A549 (cell line): ENCODE measurements at regions not wholly inside any gene's neighbourhood (a gene's known extent, or its start where the extent isn't known, plus 50 kb on each side); places are given as distances from the start of the nearest gene placed in this dataset.

Experiments
- ATAC-seq, 2 experiments: fragments of 200-7000 bp in 1 of 2; fragments of >200 bp in 1 of 2; cut with Nextera tagmentation in 1 of 2; cut with Tn5 transposase in 1 of 2; 3 replicates each; pipeline versions ENCODE4 v1.8.0 to v1.9.1; 2018 to 2020; ENCODE audit warnings: mild to moderate bottlenecking in 1 of 2, moderate library complexity in 1 of 2
- CTCF ChIA-PET: fragments of 300-600 bp; sonication (Branson Sonifier 250); formaldehyde crosslinking; extraction: SDS; loops from one replicate; lab custom pipeline; 2021; ENCODE audit warnings: antibody characterized with exemption, inconsistent platforms; lab: Yijun Ruan, JAX
- POLR2A ChIA-PET: fragments of 350-600 bp; formaldehyde crosslinking; extraction: SDS; loops from one replicate; lab custom pipeline; 2021; ENCODE audit warnings: antibody characterized with exemption, inconsistent platforms; lab: Yijun Ruan, JAX
- DNase-seq, 2 experiments: peaks; one replicate each; pipeline versions ENCODE4 v3.0.0 to v3.0.0-alpha.2; 2011 to 2016; ENCODE audit warnings: low read depth in 1 of 2, low spot score in 1 of 2
- FAIRE-seq: peaks from 2 replicates; lab custom pipeline; 2011; peaks lifted over from hg19 to GRCh38; lab: Jason Lieb, UNC
- H3K27ac ChIP-seq, 2 experiments: fragments of >200 bp; sonication (Bioruptor Twin); formaldehyde crosslinking; 3 replicates each; pipeline ENCODE4 v1.5.1; 2016 to 2017
- H3K4me1 ChIP-seq: fragments of >200 bp; sonication (Bioruptor Twin); formaldehyde crosslinking; 3 replicates; pipeline ENCODE4 v1.6.1; 2016
- H3K4me2 ChIP-seq: fragments of >200 bp; sonication (Bioruptor Twin); formaldehyde crosslinking; 3 replicates; pipeline ENCODE4 v1.6.1; 2016
- H3K4me3 ChIP-seq: fragments of >200 bp; sonication (Bioruptor Twin); formaldehyde crosslinking; 3 replicates; pipeline ENCODE4 v1.5.1; 2016
- H3K9me3 ChIP-seq: fragments of >200 bp; sonication (Bioruptor Twin); formaldehyde crosslinking; 3 replicates; pipeline ENCODE4 v1.6.1; 2016
- BHLHE40 ChIP-seq: IDR thresholded peaks from 2 replicates; pipeline ENCODE4 v1.6.1; 2012; ENCODE audit warnings: low read depth, low read length, inconsistent platforms
- CBX8 ChIP-seq: fragments of 200-600 bp; sonication (generic); IDR thresholded peaks from 2 replicates; pipeline ENCODE4 v1.6.1; 2016
- CHD4 ChIP-seq: fragments of 200-600 bp; sonication (generic); IDR thresholded peaks from 2 replicates; pipeline ENCODE4 v1.6.1; 2016; ENCODE audit warnings: antibody characterized with exemption, mild to moderate bottlenecking, borderline replicate concordance
- EHF ChIP-seq: fragments of 250-450 bp; sonication (Bioruptor Pico); IDR thresholded peaks from 2 replicates; pipeline ENCODE4 v1.5.0; 2020; ENCODE audit warnings: mild to moderate bottlenecking
- EHMT2 ChIP-seq: fragments of 200-600 bp; sonication (generic); IDR thresholded peaks from 2 replicates; pipeline ENCODE4 v1.6.1; 2016; ENCODE audit warnings: antibody characterized with exemption, low read depth, mild to moderate bottlenecking, moderate library complexity
- EP300 ChIP-seq, 2 experiments: fragments of >200 bp; sonication (Bioruptor Twin); formaldehyde crosslinking; IDR thresholded peaks; 2 replicates in 1 of 2; 3 replicates in 1 of 2; pipeline ENCODE4 v1.6.1; 2016 to 2017
- FOSB ChIP-seq: fragments of 250-450 bp; sonication (Bioruptor Pico); IDR thresholded peaks from 2 replicates; pipeline ENCODE4 v1.5.0; 2020; ENCODE audit warnings: mild to moderate bottlenecking, moderate library complexity
- FOSL2 ChIP-seq, 2 experiments: fragments of 450-650 bp in 1 of 2; fragments of >200 bp in 1 of 2; sonication (Bioruptor Twin) in 1 of 2; formaldehyde crosslinking; IDR thresholded peaks; 2 replicates each; pipeline versions ENCODE4 v1.5.0 to v1.6.1; 2016 to 2020; ENCODE audit warnings: mild to moderate bottlenecking in 1 of 2, moderate library complexity in 1 of 2
- FOXS1 ChIP-seq: fragments of 250-450 bp; sonication (Bioruptor Pico); IDR thresholded peaks from 2 replicates; pipeline ENCODE4 v1.5.0; 2020; ENCODE audit warnings: mild to moderate bottlenecking, moderate library complexity
- GATA3 ChIP-seq: IDR thresholded peaks from 2 replicates; pipeline ENCODE4 v1.6.1; 2012; ENCODE audit warnings: borderline replicate concordance
- HDAC2 ChIP-seq: fragments of 200-600 bp; sonication (generic); IDR thresholded peaks from 2 replicates; pipeline ENCODE4 v1.6.1; 2016
- HOXB13 ChIP-seq: fragments of 250-450 bp; sonication (Bioruptor Pico); IDR thresholded peaks from 2 replicates; pipeline ENCODE4 v1.5.0; 2020; ENCODE audit warnings: low read depth, mild to moderate bottlenecking, moderate library complexity
- JUN ChIP-seq, 2 experiments: fragments of >200 bp; sonication (Bioruptor Twin); formaldehyde crosslinking; IDR thresholded peaks; 2 replicates in 1 of 2; 3 replicates in 1 of 2; pipeline ENCODE4 v1.6.1; 2016 to 2017
- NFE2L2 ChIP-seq: fragments of 150-350 bp; conservative IDR thresholded peaks from 2 replicates; pipeline ENCODE4 v1.6.1; 2014; ENCODE audit warnings: low read length
- NPAS2 ChIP-seq: fragments of 250-450 bp; sonication (Bioruptor Pico); IDR thresholded peaks from 2 replicates; pipeline ENCODE4 v1.8.0; 2022; ENCODE audit warnings: mild to moderate bottlenecking, moderate library complexity, borderline replicate concordance
- PHF8 ChIP-seq: fragments of 200-600 bp; sonication (generic); IDR thresholded peaks from 2 replicates; pipeline ENCODE4 v1.6.1; 2016; ENCODE audit warnings: low read depth, mild to moderate bottlenecking, antibody characterized with exemption, moderate library complexity, borderline replicate concordance
- POLR2A ChIP-seq: IDR thresholded peaks from 2 replicates; pipeline ENCODE4 v1.6.1; 2012; ENCODE audit warnings: mild to moderate bottlenecking, low read length
- POLR2AphosphoS2 ChIP-seq: conservative IDR thresholded peaks from 2 replicates; pipeline ENCODE4 v1.6.1; 2012; ENCODE audit warnings: low read length, improper control_type of control experiment, inconsistent platforms
- RAD21 ChIP-seq, 2 experiments: fragments of >200 bp in 1 of 2; sonication (Bioruptor Twin) in 1 of 2; formaldehyde crosslinking in 1 of 2; IDR thresholded peaks in 1 of 2; conservative IDR thresholded peaks in 1 of 2; 2 replicates in 1 of 2; 3 replicates in 1 of 2; pipeline ENCODE4 v1.6.1; 2012 to 2018; ENCODE audit warnings: inconsistent platforms in 1 of 2
- RCOR1 ChIP-seq: fragments of 150-350 bp; IDR thresholded peaks from 2 replicates; pipeline ENCODE4 v1.6.1; 2014; ENCODE audit warnings: antibody characterized with exemption, low read length, low read depth
- RFX5 ChIP-seq: fragments of 450-650 bp; IDR thresholded peaks from 2 replicates; pipeline ENCODE4 v1.7.1; 2014; ENCODE audit warnings: antibody characterized with exemption, mild to moderate bottlenecking, moderate library complexity
- SMC3 ChIP-seq: fragments of >200 bp; sonication (Bioruptor Twin); formaldehyde crosslinking; IDR thresholded peaks from 3 replicates; pipeline ENCODE4 v1.6.1; 2018; ENCODE audit warnings: inconsistent platforms
- SREBF2 ChIP-seq: fragments of 450-650 bp; IDR thresholded peaks from 2 replicates; pipeline ENCODE4 v1.6.1; 2014; ENCODE audit warnings: mild to moderate bottlenecking, moderate library complexity
- TP53 ChIP-seq: fragments of 250-450 bp; sonication (Bioruptor Pico); IDR thresholded peaks from 2 replicates; pipeline ENCODE4 v1.5.0; 2021; ENCODE audit warnings: mild to moderate bottlenecking, moderate library complexity
- WGBS: methylation state at CpG from one replicate; pipeline ENCODE4 v1.1.6; 2017; ENCODE audit errors: missing lambda C conversion rate; 5-methylcytosine and 5-hydroxymethylcytosine counted together
- TF ChIP-seq, protein P1 (sequence below): IDR thresholded peaks from 2 replicates; pipeline ENCODE4 v1.6.1; 2012
- TF ChIP-seq, protein P2 (sequence below): fragments of 250-450 bp; sonication (Bioruptor Pico); IDR thresholded peaks from 2 replicates; pipeline ENCODE4 v1.5.0; 2020; ENCODE audit warnings: low read depth, mild to moderate bottlenecking, moderate library complexity
- TF ChIP-seq, protein P3 (sequence below): fragments of >200 bp; sonication (Bioruptor Twin); formaldehyde crosslinking; IDR thresholded peaks from 3 replicates; pipeline ENCODE4 v1.5.1; 2016
- TF ChIP-seq, protein P4 (sequence below): fragments of 150-350 bp; IDR thresholded peaks from 2 replicates; pipeline ENCODE4 v1.6.1; 2014; ENCODE audit warnings: low read depth, mild to moderate bottlenecking, low read length
- TF ChIP-seq, protein P5 (sequence below): IDR thresholded peaks from 2 replicates; pipeline ENCODE4 v1.6.1; 2012
- TF ChIP-seq, protein P6 (sequence below): fragments of 250-450 bp; sonication (Bioruptor Pico); IDR thresholded peaks from 2 replicates; pipeline ENCODE4 v1.5.0; 2021; ENCODE audit warnings: mild to moderate bottlenecking, moderate library complexity, borderline replicate concordance
- TF ChIP-seq, protein P7 (sequence below): fragments of >200 bp; sonication (Bioruptor Twin); formaldehyde crosslinking; IDR thresholded peaks from 3 replicates; pipeline ENCODE4 v1.6.1; 2016

DNA sequence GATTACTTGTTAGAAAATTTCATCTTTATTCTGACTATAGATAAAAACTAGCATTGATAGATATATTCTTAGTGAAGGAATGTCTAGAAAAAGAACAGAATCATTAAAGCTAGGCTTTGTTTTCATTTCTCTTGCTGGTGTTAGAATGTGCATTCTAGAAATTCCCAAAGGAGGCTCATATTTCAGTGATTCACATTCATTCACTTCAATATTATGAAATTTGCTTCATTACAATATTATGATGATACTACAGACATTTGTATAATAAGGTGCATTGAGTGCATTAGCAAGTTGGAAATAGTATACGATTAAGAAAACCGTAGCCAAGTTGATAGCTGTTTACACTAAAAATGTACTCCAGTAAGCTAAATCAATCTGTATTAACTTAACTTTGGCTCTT is 70.7 kb upstream of the MYCBP2 start:
- Histone ChIP-seq H3K27ac (no peak overlapping the region), H3K4me1 (no peaks in the 10 kb centered on the region), H3K4me3 (no peak overlapping the region), H3K4me2 (no peak overlapping the region), H3K9me3 (no peaks in the 10 kb centered on the region)
- 73% methylated on average over 2 of the region's 2 CpGs for WGBS
- no peak for ATAC-seq
- CTCF ChIA-PET = interaction anchor here (1.1 kb wide), 1 partner anchor 18 kb away, joined by 3 read pairs; no protein-coding TSS in a partner anchor
- POLR2A ChIA-PET = no interaction called here
- DNase-seq = no peak
- TF ChIP-seq POLR2AphosphoS2 (no peak), HDAC2 (no peak), RAD21 (conservative IDR thresholded peaks at IDR 0.05 in 1 of 2, IDR thresholded peaks at IDR 0.05 in 1 of 2) (no peak), GATA3 (no peak), FOSL2 (IDR thresholded peaks at IDR 0.05) (no peak), FOSL2 (CRISPR knock-in tag; IDR thresholded peaks at IDR 0.05) (no peak), HOXB13 (CRISPR knock-in tag) (no peak), CBX8 (no peak), FOXS1 (CRISPR knock-in tag) (no peak), PHF8 (no peak), EP300 (IDR thresholded peaks at IDR 0.05) (no peak), NPAS2 (CRISPR knock-in tag) (no peak), EHF (CRISPR knock-in tag) (no peak)
- TF ChIP-seq, protein P1, sequence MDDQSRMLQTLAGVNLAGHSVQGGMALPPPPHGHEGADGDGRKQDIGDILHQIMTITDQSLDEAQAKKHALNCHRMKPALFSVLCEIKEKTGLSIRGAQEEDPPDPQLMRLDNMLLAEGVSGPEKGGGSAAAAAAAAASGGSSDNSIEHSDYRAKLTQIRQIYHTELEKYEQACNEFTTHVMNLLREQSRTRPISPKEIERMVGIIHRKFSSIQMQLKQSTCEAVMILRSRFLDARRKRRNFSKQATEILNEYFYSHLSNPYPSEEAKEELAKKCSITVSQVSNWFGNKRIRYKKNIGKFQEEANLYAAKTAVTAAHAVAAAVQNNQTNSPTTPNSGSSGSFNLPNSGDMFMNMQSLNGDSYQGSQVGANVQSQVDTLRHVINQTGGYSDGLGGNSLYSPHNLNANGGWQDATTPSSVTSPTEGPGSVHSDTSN = no peak
- TF ChIP-seq, protein P2, sequence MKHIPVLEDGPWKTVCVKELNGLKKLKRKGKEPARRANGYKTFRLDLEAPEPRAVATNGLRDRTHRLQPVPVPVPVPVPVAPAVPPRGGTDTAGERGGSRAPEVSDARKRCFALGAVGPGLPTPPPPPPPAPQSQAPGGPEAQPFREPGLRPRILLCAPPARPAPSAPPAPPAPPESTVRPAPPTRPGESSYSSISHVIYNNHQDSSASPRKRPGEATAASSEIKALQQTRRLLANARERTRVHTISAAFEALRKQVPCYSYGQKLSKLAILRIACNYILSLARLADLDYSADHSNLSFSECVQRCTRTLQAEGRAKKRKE (CRISPR knock-in tag) = no peak
- TF ChIP-seq, protein P3, sequence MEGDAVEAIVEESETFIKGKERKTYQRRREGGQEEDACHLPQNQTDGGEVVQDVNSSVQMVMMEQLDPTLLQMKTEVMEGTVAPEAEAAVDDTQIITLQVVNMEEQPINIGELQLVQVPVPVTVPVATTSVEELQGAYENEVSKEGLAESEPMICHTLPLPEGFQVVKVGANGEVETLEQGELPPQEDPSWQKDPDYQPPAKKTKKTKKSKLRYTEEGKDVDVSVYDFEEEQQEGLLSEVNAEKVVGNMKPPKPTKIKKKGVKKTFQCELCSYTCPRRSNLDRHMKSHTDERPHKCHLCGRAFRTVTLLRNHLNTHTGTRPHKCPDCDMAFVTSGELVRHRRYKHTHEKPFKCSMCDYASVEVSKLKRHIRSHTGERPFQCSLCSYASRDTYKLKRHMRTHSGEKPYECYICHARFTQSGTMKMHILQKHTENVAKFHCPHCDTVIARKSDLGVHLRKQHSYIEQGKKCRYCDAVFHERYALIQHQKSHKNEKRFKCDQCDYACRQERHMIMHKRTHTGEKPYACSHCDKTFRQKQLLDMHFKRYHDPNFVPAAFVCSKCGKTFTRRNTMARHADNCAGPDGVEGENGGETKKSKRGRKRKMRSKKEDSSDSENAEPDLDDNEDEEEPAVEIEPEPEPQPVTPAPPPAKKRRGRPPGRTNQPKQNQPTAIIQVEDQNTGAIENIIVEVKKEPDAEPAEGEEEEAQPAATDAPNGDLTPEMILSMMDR = no peak
- TF ChIP-seq, protein P4, sequence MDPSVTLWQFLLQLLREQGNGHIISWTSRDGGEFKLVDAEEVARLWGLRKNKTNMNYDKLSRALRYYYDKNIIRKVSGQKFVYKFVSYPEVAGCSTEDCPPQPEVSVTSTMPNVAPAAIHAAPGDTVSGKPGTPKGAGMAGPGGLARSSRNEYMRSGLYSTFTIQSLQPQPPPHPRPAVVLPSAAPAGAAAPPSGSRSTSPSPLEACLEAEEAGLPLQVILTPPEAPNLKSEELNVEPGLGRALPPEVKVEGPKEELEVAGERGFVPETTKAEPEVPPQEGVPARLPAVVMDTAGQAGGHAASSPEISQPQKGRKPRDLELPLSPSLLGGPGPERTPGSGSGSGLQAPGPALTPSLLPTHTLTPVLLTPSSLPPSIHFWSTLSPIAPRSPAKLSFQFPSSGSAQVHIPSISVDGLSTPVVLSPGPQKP = no peak
- TF ChIP-seq, protein P5, sequence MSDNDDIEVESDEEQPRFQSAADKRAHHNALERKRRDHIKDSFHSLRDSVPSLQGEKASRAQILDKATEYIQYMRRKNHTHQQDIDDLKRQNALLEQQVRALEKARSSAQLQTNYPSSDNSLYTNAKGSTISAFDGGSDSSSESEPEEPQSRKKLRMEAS = no peak
- no peak for FAIRE-seq

DNA sequence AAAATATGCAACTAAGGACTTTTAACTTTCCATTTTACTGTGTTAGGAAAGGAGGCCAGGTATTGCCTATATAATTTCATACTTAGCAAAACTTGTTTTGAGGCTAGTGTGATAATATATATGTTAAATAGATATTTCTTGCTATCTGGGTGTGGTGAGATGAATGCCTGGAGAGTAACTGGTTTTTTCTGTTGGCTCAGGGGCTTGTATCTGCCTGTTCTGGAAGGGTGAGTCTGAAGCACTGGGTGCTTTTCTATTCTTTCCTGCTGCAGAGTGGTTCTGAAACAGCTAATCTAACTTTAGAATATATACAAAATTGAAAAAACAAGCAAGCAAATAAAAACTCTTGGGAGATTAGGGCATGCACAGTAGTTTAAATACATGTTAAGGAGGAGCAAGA is 64.6 kb upstream of the MYCBP2 start:
- no peak overlapping the region for H3K27ac ChIP-seq
- TF ChIP-seq, protein P6, sequence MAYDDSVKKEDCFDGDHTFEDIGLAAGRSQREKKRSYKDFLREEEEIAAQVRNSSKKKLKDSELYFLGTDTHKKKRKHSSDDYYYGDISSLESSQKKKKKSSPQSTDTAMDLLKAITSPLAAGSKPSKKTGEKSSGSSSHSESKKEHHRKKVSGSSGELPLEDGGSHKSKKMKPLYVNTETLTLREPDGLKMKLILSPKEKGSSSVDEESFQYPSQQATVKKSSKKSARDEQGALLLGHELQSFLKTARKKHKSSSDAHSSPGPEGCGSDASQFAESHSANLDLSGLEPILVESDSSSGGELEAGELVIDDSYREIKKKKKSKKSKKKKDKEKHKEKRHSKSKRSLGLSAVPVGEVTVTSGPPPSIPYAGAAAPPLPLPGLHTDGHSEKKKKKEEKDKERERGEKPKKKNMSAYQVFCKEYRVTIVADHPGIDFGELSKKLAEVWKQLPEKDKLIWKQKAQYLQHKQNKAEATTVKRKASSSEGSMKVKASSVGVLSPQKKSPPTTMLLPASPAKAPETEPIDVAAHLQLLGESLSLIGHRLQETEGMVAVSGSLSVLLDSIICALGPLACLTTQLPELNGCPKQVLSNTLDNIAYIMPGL (CRISPR knock-in tag) = no peak
- no peak for TF ChIP-seq JUN (IDR thresholded peaks at IDR 0.05)
- no peak for TF ChIP-seq RCOR1
- TF ChIP-seq SREBF2 = no peak
- no peak for TF ChIP-seq RFX5
- no peak for TF ChIP-seq EHMT2
- TF ChIP-seq, protein P7, sequence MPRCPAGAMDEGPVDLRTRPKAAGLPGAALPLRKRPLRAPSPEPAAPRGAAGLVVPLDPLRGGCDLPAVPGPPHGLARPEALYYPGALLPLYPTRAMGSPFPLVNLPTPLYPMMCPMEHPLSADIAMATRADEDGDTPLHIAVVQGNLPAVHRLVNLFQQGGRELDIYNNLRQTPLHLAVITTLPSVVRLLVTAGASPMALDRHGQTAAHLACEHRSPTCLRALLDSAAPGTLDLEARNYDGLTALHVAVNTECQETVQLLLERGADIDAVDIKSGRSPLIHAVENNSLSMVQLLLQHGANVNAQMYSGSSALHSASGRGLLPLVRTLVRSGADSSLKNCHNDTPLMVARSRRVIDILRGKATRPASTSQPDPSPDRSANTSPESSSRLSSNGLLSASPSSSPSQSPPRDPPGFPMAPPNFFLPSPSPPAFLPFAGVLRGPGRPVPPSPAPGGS = no peak
- TF ChIP-seq, protein P5 = no peak
- TF ChIP-seq POLR2AphosphoS2 = no peak
- TF ChIP-seq CHD4 = no peak
- no peak for TF ChIP-seq POLR2A
- no peak for TF ChIP-seq CBX8
- TF ChIP-seq HOXB13 (CRISPR knock-in tag) = no peak
- TF ChIP-seq NFE2L2 = no peak
- TF ChIP-seq BHLHE40 = no peak
- TF ChIP-seq FOSB = no peak
- TF ChIP-seq SMC3 = no peak
- no peak for TF ChIP-seq TP53
- H3K9me3 ChIP-seq = no peaks in the 10 kb centered on the region
- no peak overlapping the region for H3K4me3 ChIP-seq
- peaks cover 13% of the 10 kb centered on the region for H3K4me1 ChIP-seq
- CTCF ChIA-PET = no interaction called here
- ATAC-seq (no peak), FAIRE-seq (no peak), DNase-seq (no peak)
- H3K4me2 ChIP-seq = no peak overlapping the region
- POLR2A ChIA-PET = no interaction called here
